ENCODE measurements at regions not wholly inside any gene's neighbourhood (a gene's known extent, or its start where the extent isn't known, plus 50 kb on each side); places are given as distances from the start of the nearest gene placed in this dataset.

- TF ChIP-seq, protein P1, sequence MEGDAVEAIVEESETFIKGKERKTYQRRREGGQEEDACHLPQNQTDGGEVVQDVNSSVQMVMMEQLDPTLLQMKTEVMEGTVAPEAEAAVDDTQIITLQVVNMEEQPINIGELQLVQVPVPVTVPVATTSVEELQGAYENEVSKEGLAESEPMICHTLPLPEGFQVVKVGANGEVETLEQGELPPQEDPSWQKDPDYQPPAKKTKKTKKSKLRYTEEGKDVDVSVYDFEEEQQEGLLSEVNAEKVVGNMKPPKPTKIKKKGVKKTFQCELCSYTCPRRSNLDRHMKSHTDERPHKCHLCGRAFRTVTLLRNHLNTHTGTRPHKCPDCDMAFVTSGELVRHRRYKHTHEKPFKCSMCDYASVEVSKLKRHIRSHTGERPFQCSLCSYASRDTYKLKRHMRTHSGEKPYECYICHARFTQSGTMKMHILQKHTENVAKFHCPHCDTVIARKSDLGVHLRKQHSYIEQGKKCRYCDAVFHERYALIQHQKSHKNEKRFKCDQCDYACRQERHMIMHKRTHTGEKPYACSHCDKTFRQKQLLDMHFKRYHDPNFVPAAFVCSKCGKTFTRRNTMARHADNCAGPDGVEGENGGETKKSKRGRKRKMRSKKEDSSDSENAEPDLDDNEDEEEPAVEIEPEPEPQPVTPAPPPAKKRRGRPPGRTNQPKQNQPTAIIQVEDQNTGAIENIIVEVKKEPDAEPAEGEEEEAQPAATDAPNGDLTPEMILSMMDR (IDR thresholded peaks at IDR 0.05 in 2 of 3, conservative IDR thresholded peaks at IDR 0.05 in 1 of 3; ENCODE audit: borderline replicate concordance in 1 of 3, insufficient read depth in 1 of 3, low read depth in 2 of 3, low read length in 2 of 3), result no peak
- TF ChIP-seq POLR2A (IDR thresholded peaks at IDR 0.05; ENCODE audit: borderline replicate concordance, extremely low read depth, insufficient read depth, insufficient read length) (no peak), ZNF274 (IDR thresholded peaks at IDR 0.05; ENCODE audit: low read depth, low read length) (no peak), ZBTB33 (IDR thresholded peaks at IDR 0.05; ENCODE audit: extremely low read depth, insufficient replicate concordance, low read length) (no peak), EZH2 (IDR thresholded peaks at IDR 0.05) (no peak)
These were observed 575.9 kb upstream of the PBX1 start for GRCh38 chr1:163983097-163983496.

All from HCT116 (cell line).